Activated effector memory CD4-positive, alpha-beta T cell treated with Interleukin-2 at 50 U/mL for 16 hours (primary cell): ENCODE measurements at regions not wholly inside any gene's neighbourhood (a gene's known extent, or its start where the extent isn't known, plus 50 kb on each side); places are given as distances from the start of the nearest gene placed in this dataset.
A peak's percentile ranks its signal among the peaks of the same experiment; 100 is the strongest.

Experiments used
- DNase-seq: peaks from one replicate; pipeline ENCODE4 v3.0.0-alpha.2; 2020

- no peak for DNase-seq
Measured at GRCh38 chr5:81854915-81855314, 104.0 kb upstream of the SSBP2 start.

GRCh38 chr5:81854485-81854884, 103.6 kb upstream of the SSBP2 start:
- no peak for DNase-seq

- no peak for DNase-seq
Measured at GRCh38 chr5:81853030-81853357, 102.1 kb upstream of the SSBP2 start.

- no peak for DNase-seq
Measured at GRCh38 chr5:81852291-81853029, 101.6 kb upstream of the SSBP2 start.

GRCh38 chr5:81851481-81852178, 100.7 kb upstream of the SSBP2 start:
- DNase-seq: peak; percentile 86

GRCh38 chr5:81850501-81851357, 99.8 kb upstream of the SSBP2 start:
- no peak for DNase-seq

GRCh38 chr5:81849770-81850367, 99.0 kb upstream of the SSBP2 start:
- DNase-seq: no peak

GRCh38 chr5:81848362-81848880, 97.5 kb upstream of the SSBP2 start:
- DNase-seq: no peak

GRCh38 chr5:81846301-81846700, 95.4 kb upstream of the SSBP2 start:
- DNase-seq: no peak

GRCh38 chr5:81843845-81844244, 92.9 kb upstream of the SSBP2 start:
- DNase-seq: no peak

- DNase-seq: no peak
Measured at GRCh38 chr5:81842795-81843398, 92.0 kb upstream of the SSBP2 start.

GRCh38 chr5:81839034-81839433, 88.1 kb upstream of the SSBP2 start:
- DNase-seq: no peak

- no peak for DNase-seq
Measured at GRCh38 chr5:81838307-81838906, 87.5 kb upstream of the SSBP2 start.

- DNase-seq: no peak
Measured at GRCh38 chr5:81837667-81838306, 86.9 kb upstream of the SSBP2 start.

- DNase-seq: no peak
Measured at GRCh38 chr5:81835814-81836367, 85.0 kb upstream of the SSBP2 start.

- no peak for DNase-seq
Measured at GRCh38 chr5:81834021-81834660, 83.2 kb upstream of the SSBP2 start.

- no peak for DNase-seq
Measured at GRCh38 chr5:81830596-81830995, 79.7 kb upstream of the SSBP2 start.

GRCh38 chr5:81829242-81829641, 78.3 kb upstream of the SSBP2 start:
- DNase-seq: no peak

GRCh38 chr5:81827500-81827899, 76.6 kb upstream of the SSBP2 start:
- no peak for DNase-seq

- DNase-seq: no peak
Measured at GRCh38 chr5:81826128-81826527, 75.2 kb upstream of the SSBP2 start.

GRCh38 chr5:81825237-81825636, 74.3 kb upstream of the SSBP2 start:
- DNase-seq: no peak
